ENCODE measurements at regions not wholly inside any gene's neighbourhood (a gene's known extent, or its start where the extent isn't known, plus 50 kb on each side); places are given as distances from the start of the nearest gene placed in this dataset.

GRCh38 chr2:6417050-6417449 is 448.7 kb downstream of the CMPK2 start:
- Histone ChIP-seq H3K9me3 (ENCODE audit: insufficient read depth, low read length) (no peaks in the 10 kb centered on the region), H3K9ac (ENCODE audit: insufficient read length, low read depth) (no peak overlapping the region), H3K27me3 (ENCODE audit: insufficient read depth, insufficient read length) (no peaks in the 10 kb centered on the region), H3K36me3 (ENCODE audit: insufficient read depth, insufficient read length, low read length) (no peaks in the 10 kb centered on the region), H3K4me3 (ENCODE audit: insufficient read length, low read depth) (no peak overlapping the region), H3K4me1 (ENCODE audit: insufficient read depth, insufficient read length) (no peaks in the 10 kb centered on the region)
- DNase-seq (ENCODE audit: low read depth, low spot score) = no peak
- TF ChIP-seq YY1 (IDR thresholded peaks at IDR 0.05; ENCODE audit: insufficient read depth, insufficient read length) (no peak), ZNF274 (IDR thresholded peaks at IDR 0.05; ENCODE audit: low read depth, low read length) (no peak), SUZ12 (IDR thresholded peaks at IDR 0.05; ENCODE audit: extremely low read depth, insufficient read depth, insufficient read length) (no peak)

GRCh38 chr2:6418291-6418690 is 447.4 kb downstream of the CMPK2 start:
- H3K9ac ChIP-seq (ENCODE audit: insufficient read length, low read depth) = no peak overlapping the region
- H3K27me3 ChIP-seq (ENCODE audit: insufficient read depth, insufficient read length) = no peaks in the 10 kb centered on the region
- H3K9me3 ChIP-seq (ENCODE audit: insufficient read depth, low read length) = no peaks in the 10 kb centered on the region
- no peaks in the 10 kb centered on the region for H3K4me1 ChIP-seq (ENCODE audit: insufficient read depth, insufficient read length)
- H3K36me3 ChIP-seq (ENCODE audit: insufficient read depth, insufficient read length, low read length) = no peaks in the 10 kb centered on the region
- H3K4me3 ChIP-seq (ENCODE audit: insufficient read length, low read depth) = no peak overlapping the region
- DNase-seq (ENCODE audit: low read depth, low spot score) = no peak
- no peak for TF ChIP-seq YY1 (IDR thresholded peaks at IDR 0.05; ENCODE audit: insufficient read depth, insufficient read length)
- TF ChIP-seq ZNF274 (IDR thresholded peaks at IDR 0.05; ENCODE audit: low read depth, low read length) = no peak
- TF ChIP-seq SUZ12 (IDR thresholded peaks at IDR 0.05; ENCODE audit: extremely low read depth, insufficient read depth, insufficient read length) = no peak

- no peaks in the 10 kb centered on the region for H3K9me3 ChIP-seq (ENCODE audit: insufficient read depth, low read length)
- no peak for DNase-seq (ENCODE audit: low read depth, low spot score)
- TF ChIP-seq ZNF274 (IDR thresholded peaks at IDR 0.05; ENCODE audit: low read depth, low read length) (no peak), SUZ12 (IDR thresholded peaks at IDR 0.05; ENCODE audit: extremely low read depth, insufficient read depth, insufficient read length) (no peak), YY1 (IDR thresholded peaks at IDR 0.05; ENCODE audit: insufficient read depth, insufficient read length) (no peak)
These were observed 444.5 kb downstream of the CMPK2 start for GRCh38 chr2:6421138-6421730.

GRCh38 chr2:6421888-6422287 is 443.8 kb downstream of the CMPK2 start:
- Histone ChIP-seq H3K36me3 (ENCODE audit: insufficient read depth, insufficient read length, low read length) (no peaks in the 10 kb centered on the region), H3K9me3 (ENCODE audit: insufficient read depth, low read length) (no peaks in the 10 kb centered on the region), H3K9ac (ENCODE audit: insufficient read length, low read depth) (no peak overlapping the region), H3K4me1 (ENCODE audit: insufficient read depth, insufficient read length) (no peaks in the 10 kb centered on the region), H3K4me3 (ENCODE audit: insufficient read length, low read depth) (no peak overlapping the region), H3K27me3 (ENCODE audit: insufficient read depth, insufficient read length) (no peaks in the 10 kb centered on the region)
- DNase-seq (ENCODE audit: low read depth, low spot score) = no peak
- TF ChIP-seq SUZ12 (IDR thresholded peaks at IDR 0.05; ENCODE audit: extremely low read depth, insufficient read depth, insufficient read length) = no peak
- TF ChIP-seq ZNF274 (IDR thresholded peaks at IDR 0.05; ENCODE audit: low read depth, low read length) = no peak
- TF ChIP-seq YY1 (IDR thresholded peaks at IDR 0.05; ENCODE audit: insufficient read depth, insufficient read length) = no peak

More at GRCh38 chr2:6421138-6421730, 444.5 kb downstream of the CMPK2 start:
- Histone ChIP-seq H3K27me3 (ENCODE audit: insufficient read depth, insufficient read length) (no peaks in the 10 kb centered on the region), H3K9ac (ENCODE audit: insufficient read length, low read depth) (no peak overlapping the region), H3K4me3 (ENCODE audit: insufficient read length, low read depth) (no peak overlapping the region), H3K36me3 (ENCODE audit: insufficient read depth, insufficient read length, low read length) (no peaks in the 10 kb centered on the region), H3K4me1 (ENCODE audit: insufficient read depth, insufficient read length) (no peaks in the 10 kb centered on the region)

- Histone ChIP-seq H3K9ac (ENCODE audit: insufficient read length, low read depth) (no peak overlapping the region), H3K27me3 (ENCODE audit: insufficient read depth, insufficient read length) (no peaks in the 10 kb centered on the region), H3K4me3 (ENCODE audit: insufficient read length, low read depth) (no peak overlapping the region), H3K4me1 (ENCODE audit: insufficient read depth, insufficient read length) (no peaks in the 10 kb centered on the region), H3K9me3 (ENCODE audit: insufficient read depth, low read length) (no peaks in the 10 kb centered on the region), H3K36me3 (ENCODE audit: insufficient read depth, insufficient read length, low read length) (no peaks in the 10 kb centered on the region)
- no peak for TF ChIP-seq YY1 (IDR thresholded peaks at IDR 0.05; ENCODE audit: insufficient read depth, insufficient read length)
- no peak for TF ChIP-seq ZNF274 (IDR thresholded peaks at IDR 0.05; ENCODE audit: low read depth, low read length)
- TF ChIP-seq SUZ12 (IDR thresholded peaks at IDR 0.05; ENCODE audit: extremely low read depth, insufficient read depth, insufficient read length) = no peak
- DNase-seq (ENCODE audit: low read depth, low spot score) = no peak
These were observed 442.6 kb downstream of the CMPK2 start for GRCh38 chr2:6423157-6423556.

- H3K9ac ChIP-seq (ENCODE audit: insufficient read length, low read depth) = no peak overlapping the region
- TF ChIP-seq ZNF274 (IDR thresholded peaks at IDR 0.05; ENCODE audit: low read depth, low read length) (no peak), SUZ12 (IDR thresholded peaks at IDR 0.05; ENCODE audit: extremely low read depth, insufficient read depth, insufficient read length) (no peak), YY1 (IDR thresholded peaks at IDR 0.05; ENCODE audit: insufficient read depth, insufficient read length) (no peak)
- no peaks in the 10 kb centered on the region for H3K4me1 ChIP-seq (ENCODE audit: insufficient read depth, insufficient read length)
- no peaks in the 10 kb centered on the region for H3K36me3 ChIP-seq (ENCODE audit: insufficient read depth, insufficient read length, low read length)
- no peaks in the 10 kb centered on the region for H3K27me3 ChIP-seq (ENCODE audit: insufficient read depth, insufficient read length)
- no peaks in the 10 kb centered on the region for H3K9me3 ChIP-seq (ENCODE audit: insufficient read depth, low read length)
- H3K4me3 ChIP-seq (ENCODE audit: insufficient read length, low read depth) = no peak overlapping the region
- no peak for DNase-seq (ENCODE audit: low read depth, low spot score)
These were observed 441.8 kb downstream of the CMPK2 start for GRCh38 chr2:6423944-6424343.

- H3K4me3 ChIP-seq (ENCODE audit: insufficient read length, low read depth) = no peak overlapping the region
- H3K36me3 ChIP-seq (ENCODE audit: insufficient read depth, insufficient read length, low read length) = no peaks in the 10 kb centered on the region
- TF ChIP-seq ZNF274 (IDR thresholded peaks at IDR 0.05; ENCODE audit: low read depth, low read length) = no peak
- TF ChIP-seq SUZ12 (IDR thresholded peaks at IDR 0.05; ENCODE audit: extremely low read depth, insufficient read depth, insufficient read length) = no peak
- no peak for TF ChIP-seq YY1 (IDR thresholded peaks at IDR 0.05; ENCODE audit: insufficient read depth, insufficient read length)
- no peak for DNase-seq (ENCODE audit: low read depth, low spot score)
- H3K9ac ChIP-seq (ENCODE audit: insufficient read length, low read depth) = no peak overlapping the region
- no peaks in the 10 kb centered on the region for H3K27me3 ChIP-seq (ENCODE audit: insufficient read depth, insufficient read length)
- no peaks in the 10 kb centered on the region for H3K4me1 ChIP-seq (ENCODE audit: insufficient read depth, insufficient read length)
- H3K9me3 ChIP-seq (ENCODE audit: insufficient read depth, low read length) = no peaks in the 10 kb centered on the region
These were observed 440.7 kb downstream of the CMPK2 start for GRCh38 chr2:6425032-6425431.

All from NT2/D1 (cell line).